WTC11 (cell line): ENCODE measurements at regions not wholly inside any gene's neighbourhood (a gene's known extent, or its start where the extent isn't known, plus 50 kb on each side); places are given as distances from the start of the nearest gene placed in this dataset.

Experiments
- CREB1 ChIP-seq: sonication (generic); formaldehyde crosslinking; IDR thresholded peaks from 2 replicates; pipeline ENCODE4 v1.8.0; 2023; ENCODE audit warnings: mild to moderate bottlenecking, missing genetic modification reagents
- NR3C1 ChIP-seq: sonication (generic); formaldehyde crosslinking; conservative IDR thresholded peaks from 2 replicates; pipeline ENCODE4 v1.8.1; 2023; ENCODE audit warnings: low read depth, mild to moderate bottlenecking, missing genetic modification reagents
- ZNF671 ChIP-seq: fragments of 250-450 bp; sonication (Bioruptor Pico); IDR thresholded peaks from 2 replicates; pipeline ENCODE4 v1.8.0; 2021; ENCODE audit warnings: mild to moderate bottlenecking
- TF ChIP-seq, protein P1 (sequence below): fragments of 200-600 bp; IDR thresholded peaks from 2 replicates; pipeline ENCODE4 v1.8.0; 2022; ENCODE audit warnings: antibody characterized with exemption
- TF ChIP-seq, protein P2 (sequence below): sonication (generic); formaldehyde crosslinking; IDR thresholded peaks from 2 replicates; pipeline ENCODE4 v1.8.1; 2022; ENCODE audit warnings: missing genetic modification reagents, borderline replicate concordance
- TF ChIP-seq, protein P3 (sequence below): sonication (generic); formaldehyde crosslinking; IDR thresholded peaks from 2 replicates; pipeline ENCODE4 v1.8.0; 2022; ENCODE audit warnings: mild to moderate bottlenecking, missing genetic modification reagents
- TF ChIP-seq, protein P4 (sequence below): sonication (generic); formaldehyde crosslinking; IDR thresholded peaks from 2 replicates; pipeline ENCODE4 v1.8.1; 2022; ENCODE audit warnings: low read depth, mild to moderate bottlenecking, moderate library complexity, missing genetic modification reagents, borderline replicate concordance

DNA sequence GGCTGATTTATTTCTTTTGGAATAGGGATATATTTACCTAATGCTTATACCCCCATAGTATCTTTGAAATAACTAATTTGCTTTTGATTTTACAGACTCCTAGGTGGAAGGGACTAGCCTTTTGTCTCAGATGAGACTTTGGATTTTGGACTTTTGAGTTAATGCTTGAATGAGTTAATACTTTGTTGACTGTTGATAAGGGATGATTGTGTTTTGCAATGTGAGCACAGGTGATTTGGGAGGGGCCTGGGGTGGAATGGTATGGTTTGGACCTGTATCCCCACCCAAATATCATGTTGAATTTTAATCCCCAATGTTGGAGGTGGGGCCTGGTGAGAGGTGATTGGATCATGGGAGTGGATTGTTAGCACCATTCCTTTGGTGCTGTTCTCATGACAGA, 117.4 kb upstream of the ZC4H2 start:
- TF ChIP-seq, protein P1, sequence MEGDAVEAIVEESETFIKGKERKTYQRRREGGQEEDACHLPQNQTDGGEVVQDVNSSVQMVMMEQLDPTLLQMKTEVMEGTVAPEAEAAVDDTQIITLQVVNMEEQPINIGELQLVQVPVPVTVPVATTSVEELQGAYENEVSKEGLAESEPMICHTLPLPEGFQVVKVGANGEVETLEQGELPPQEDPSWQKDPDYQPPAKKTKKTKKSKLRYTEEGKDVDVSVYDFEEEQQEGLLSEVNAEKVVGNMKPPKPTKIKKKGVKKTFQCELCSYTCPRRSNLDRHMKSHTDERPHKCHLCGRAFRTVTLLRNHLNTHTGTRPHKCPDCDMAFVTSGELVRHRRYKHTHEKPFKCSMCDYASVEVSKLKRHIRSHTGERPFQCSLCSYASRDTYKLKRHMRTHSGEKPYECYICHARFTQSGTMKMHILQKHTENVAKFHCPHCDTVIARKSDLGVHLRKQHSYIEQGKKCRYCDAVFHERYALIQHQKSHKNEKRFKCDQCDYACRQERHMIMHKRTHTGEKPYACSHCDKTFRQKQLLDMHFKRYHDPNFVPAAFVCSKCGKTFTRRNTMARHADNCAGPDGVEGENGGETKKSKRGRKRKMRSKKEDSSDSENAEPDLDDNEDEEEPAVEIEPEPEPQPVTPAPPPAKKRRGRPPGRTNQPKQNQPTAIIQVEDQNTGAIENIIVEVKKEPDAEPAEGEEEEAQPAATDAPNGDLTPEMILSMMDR, result no peak
- TF ChIP-seq, protein P2, sequence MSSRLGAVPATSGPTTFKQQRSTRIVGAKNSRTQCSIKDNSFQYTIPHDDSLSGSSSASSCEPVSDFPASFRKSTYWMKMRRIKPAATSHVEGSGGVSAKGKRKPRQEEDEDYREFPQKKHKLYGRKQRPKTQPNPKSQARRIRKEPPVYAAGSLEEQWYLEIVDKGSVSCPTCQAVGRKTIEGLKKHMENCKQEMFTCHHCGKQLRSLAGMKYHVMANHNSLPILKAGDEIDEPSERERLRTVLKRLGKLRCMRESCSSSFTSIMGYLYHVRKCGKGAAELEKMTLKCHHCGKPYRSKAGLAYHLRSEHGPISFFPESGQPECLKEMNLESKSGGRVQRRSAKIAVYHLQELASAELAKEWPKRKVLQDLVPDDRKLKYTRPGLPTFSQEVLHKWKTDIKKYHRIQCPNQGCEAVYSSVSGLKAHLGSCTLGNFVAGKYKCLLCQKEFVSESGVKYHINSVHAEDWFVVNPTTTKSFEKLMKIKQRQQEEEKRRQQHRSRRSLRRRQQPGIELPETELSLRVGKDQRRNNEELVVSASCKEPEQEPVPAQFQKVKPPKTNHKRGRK (CRISPR knock-in tag), result no peak
- TF ChIP-seq CREB1 (CRISPR knock-in tag) (no peak), NR3C1 (CRISPR knock-in tag) (no peak), ZNF671 (CRISPR knock-in tag) (no peak)
- TF ChIP-seq, protein P3, sequence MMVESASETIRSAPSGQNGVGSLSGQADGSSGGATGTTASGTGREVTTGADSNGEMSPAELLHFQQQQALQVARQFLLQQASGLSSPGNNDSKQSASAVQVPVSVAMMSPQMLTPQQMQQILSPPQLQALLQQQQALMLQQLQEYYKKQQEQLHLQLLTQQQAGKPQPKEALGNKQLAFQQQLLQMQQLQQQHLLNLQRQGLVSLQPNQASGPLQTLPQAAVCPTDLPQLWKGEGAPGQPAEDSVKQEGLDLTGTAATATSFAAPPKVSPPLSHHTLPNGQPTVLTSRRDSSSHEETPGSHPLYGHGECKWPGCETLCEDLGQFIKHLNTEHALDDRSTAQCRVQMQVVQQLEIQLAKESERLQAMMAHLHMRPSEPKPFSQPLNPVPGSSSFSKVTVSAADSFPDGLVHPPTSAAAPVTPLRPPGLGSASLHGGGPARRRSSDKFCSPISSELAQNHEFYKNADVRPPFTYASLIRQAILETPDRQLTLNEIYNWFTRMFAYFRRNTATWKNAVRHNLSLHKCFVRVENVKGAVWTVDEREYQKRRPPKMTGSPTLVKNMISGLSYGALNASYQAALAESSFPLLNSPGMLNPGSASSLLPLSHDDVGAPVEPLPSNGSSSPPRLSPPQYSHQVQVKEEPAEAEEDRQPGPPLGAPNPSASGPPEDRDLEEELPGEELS (CRISPR knock-in tag), result no peak
- TF ChIP-seq, protein P4, sequence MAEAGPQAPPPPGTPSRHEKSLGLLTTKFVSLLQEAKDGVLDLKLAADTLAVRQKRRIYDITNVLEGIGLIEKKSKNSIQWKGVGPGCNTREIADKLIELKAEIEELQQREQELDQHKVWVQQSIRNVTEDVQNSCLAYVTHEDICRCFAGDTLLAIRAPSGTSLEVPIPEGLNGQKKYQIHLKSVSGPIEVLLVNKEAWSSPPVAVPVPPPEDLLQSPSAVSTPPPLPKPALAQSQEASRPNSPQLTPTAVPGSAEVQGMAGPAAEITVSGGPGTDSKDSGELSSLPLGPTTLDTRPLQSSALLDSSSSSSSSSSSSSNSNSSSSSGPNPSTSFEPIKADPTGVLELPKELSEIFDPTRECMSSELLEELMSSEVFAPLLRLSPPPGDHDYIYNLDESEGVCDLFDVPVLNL (CRISPR knock-in tag), result no peak
